Endodermal cell (in vitro differentiated cells): ENCODE measurements at regions not wholly inside any gene's neighbourhood (a gene's known extent, or its start where the extent isn't known, plus 50 kb on each side); places are given as distances from the start of the nearest gene placed in this dataset.

ENCODE experiments used
- DNase-seq: peaks from one replicate; pipeline ENCODE4 v3.0.0-alpha.2; 2017
- H3K27ac ChIP-seq: 2 replicates; pipeline ENCODE4 v1.5.1; 2013; ENCODE audit warnings: mild to moderate bottlenecking, low read depth, low read length, moderate library complexity
- H3K27me3 ChIP-seq: 2 replicates; pipeline ENCODE4 v1.6.1; 2013; ENCODE audit warnings: mild to moderate bottlenecking, low read length, moderate library complexity; ENCODE audit not compliant: insufficient read depth, control insufficient read depth, poor library complexity, severe bottlenecking
- H3K36me3 ChIP-seq: 2 replicates; pipeline ENCODE4 v1.7.0; 2013; ENCODE audit warnings: mild to moderate bottlenecking, low read length, moderate library complexity; ENCODE audit not compliant: control insufficient read depth, insufficient read depth
- H3K4me1 ChIP-seq: one replicate; pipeline ENCODE4 v1.7.0; 2013; ENCODE audit warnings: low read length; ENCODE audit not compliant: control insufficient read depth, insufficient read depth
- H3K4me3 ChIP-seq: 2 replicates; pipeline ENCODE4 v1.5.1; 2013; ENCODE audit warnings: mild to moderate bottlenecking, low read length, moderate library complexity
- H3K9ac ChIP-seq: 2 replicates; pipeline ENCODE4 v1.6.1; 2013; ENCODE audit warnings: mild to moderate bottlenecking, low read length, moderate library complexity; ENCODE audit not compliant: poor library complexity, severe bottlenecking; ENCODE audit errors: extremely low read depth
- H3K9me3 ChIP-seq: 2 replicates; pipeline ENCODE4 v1.6.1; 2013; ENCODE audit warnings: mild to moderate bottlenecking, low read length, moderate library complexity; ENCODE audit not compliant: control insufficient read depth
- H3K27ac Mint-ChIP-seq: 2 replicates; pipeline ENCODE4 v1.8.0; 2020; ENCODE audit warnings: mixed read lengths
- H3K27me3 Mint-ChIP-seq: 2 replicates; pipeline ENCODE4 v1.8.0; 2021; ENCODE audit warnings: mild to moderate bottlenecking, mixed read lengths; ENCODE audit not compliant: insufficient read depth
- H3K36me3 Mint-ChIP-seq: 2 replicates; pipeline ENCODE4 v1.8.0; 2020; ENCODE audit warnings: low read depth, mixed read lengths
- H3K4me1 Mint-ChIP-seq: 2 replicates; pipeline ENCODE4 v1.8.0; 2020; ENCODE audit warnings: mixed read lengths
- H3K4me3 Mint-ChIP-seq: 2 replicates; pipeline ENCODE4 v1.8.0; 2020; ENCODE audit warnings: mild to moderate bottlenecking, moderate library complexity, mixed read lengths
- H3K9me3 Mint-ChIP-seq: 2 replicates; pipeline ENCODE4 v1.8.0; 2020; ENCODE audit warnings: mild to moderate bottlenecking, mixed read lengths
- WGBS, 2 experiments: methylation state at CpG; one replicate each; pipeline versions ENCODE4 v1.1.5 to v1.1.7; 2013; ENCODE audit warnings: missing lambda C conversion rate in 2 of 2, mixed read lengths in 1 of 2; ENCODE audit not compliant: insufficient coverage in 1 of 2, insufficient read length in 1 of 2; 5-methylcytosine and 5-hydroxymethylcytosine counted together
- TF ChIP-seq, protein P1 (sequence below): fragments of 200-600 bp; sonication (generic); conservative IDR thresholded peaks from 2 replicates; pipeline ENCODE4 v1.5.0; 2021; ENCODE audit warnings: antibody characterized with exemption, mild to moderate bottlenecking

DNA sequence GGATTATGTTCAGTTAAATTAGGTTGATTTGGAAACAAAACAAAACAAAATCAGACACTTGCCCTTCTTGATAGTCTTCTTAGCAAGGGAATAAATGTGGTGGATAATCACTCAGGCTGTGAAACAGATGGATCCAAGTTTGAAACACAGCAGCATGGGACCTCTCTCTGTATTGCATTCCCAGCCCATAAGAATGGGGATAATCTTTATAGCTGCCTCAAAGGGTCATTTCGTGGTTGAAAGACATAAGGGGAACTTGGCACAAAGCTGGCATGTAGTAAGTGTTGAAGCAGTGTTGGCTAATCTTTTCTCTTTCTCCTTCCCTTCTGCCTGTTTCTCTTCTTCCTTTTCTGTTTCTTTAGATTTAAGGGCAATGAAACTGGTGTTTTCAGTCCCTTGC is 333.9 kb upstream of the TLE4 start:
- H3K9me3 Mint-ChIP-seq = no peaks in the 10 kb centered on the region
- H3K36me3 Mint-ChIP-seq = no peaks in the 10 kb centered on the region

DNA sequence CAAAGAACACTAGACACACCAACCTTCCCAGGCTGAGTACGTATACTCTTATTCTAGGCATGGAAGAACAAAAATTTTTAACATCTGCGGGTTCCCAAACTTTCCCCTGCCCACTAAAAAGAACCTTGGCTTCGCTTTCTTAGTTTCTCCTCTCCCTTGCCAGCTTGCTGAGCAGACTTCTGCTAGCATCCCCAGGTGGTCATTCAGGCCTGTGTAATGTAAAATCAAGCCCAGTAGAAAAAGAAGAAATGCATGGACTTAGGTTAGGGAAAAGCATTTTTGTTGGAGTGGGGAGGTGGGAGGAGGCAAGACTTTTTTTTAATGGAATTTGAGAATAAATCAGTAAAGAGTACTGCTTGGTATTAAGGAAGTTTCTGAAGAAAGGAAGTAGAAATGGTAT is 331.0 kb upstream of the TLE4 start:
- Histone ChIP-seq H3K36me3 (no peaks in the 10 kb centered on the region), H3K4me1 (no peaks in the 10 kb centered on the region), H3K9me3 (no peaks in the 10 kb centered on the region), H3K4me3 (no peak overlapping the region), H3K27ac (no peak overlapping the region), H3K9ac (no peak overlapping the region), H3K27me3 (no peaks in the 10 kb centered on the region)
- H3K4me1 Mint-ChIP-seq = peaks cover 9% of the 10 kb centered on the region
- H3K4me3 Mint-ChIP-seq = no peak overlapping the region
- no peaks in the 10 kb centered on the region for H3K9me3 Mint-ChIP-seq
- H3K36me3 Mint-ChIP-seq = no peaks in the 10 kb centered on the region
- H3K27ac Mint-ChIP-seq = no peak overlapping the region
- 68 to 85% methylated on average over 3 of the region's 3 CpGs for WGBS, 2 experiments
- TF ChIP-seq, protein P1, sequence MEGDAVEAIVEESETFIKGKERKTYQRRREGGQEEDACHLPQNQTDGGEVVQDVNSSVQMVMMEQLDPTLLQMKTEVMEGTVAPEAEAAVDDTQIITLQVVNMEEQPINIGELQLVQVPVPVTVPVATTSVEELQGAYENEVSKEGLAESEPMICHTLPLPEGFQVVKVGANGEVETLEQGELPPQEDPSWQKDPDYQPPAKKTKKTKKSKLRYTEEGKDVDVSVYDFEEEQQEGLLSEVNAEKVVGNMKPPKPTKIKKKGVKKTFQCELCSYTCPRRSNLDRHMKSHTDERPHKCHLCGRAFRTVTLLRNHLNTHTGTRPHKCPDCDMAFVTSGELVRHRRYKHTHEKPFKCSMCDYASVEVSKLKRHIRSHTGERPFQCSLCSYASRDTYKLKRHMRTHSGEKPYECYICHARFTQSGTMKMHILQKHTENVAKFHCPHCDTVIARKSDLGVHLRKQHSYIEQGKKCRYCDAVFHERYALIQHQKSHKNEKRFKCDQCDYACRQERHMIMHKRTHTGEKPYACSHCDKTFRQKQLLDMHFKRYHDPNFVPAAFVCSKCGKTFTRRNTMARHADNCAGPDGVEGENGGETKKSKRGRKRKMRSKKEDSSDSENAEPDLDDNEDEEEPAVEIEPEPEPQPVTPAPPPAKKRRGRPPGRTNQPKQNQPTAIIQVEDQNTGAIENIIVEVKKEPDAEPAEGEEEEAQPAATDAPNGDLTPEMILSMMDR = no peak
- H3K27me3 Mint-ChIP-seq = no peaks in the 10 kb centered on the region
- no peak for DNase-seq

More for the DNA sequence above, 333.9 kb upstream of the TLE4 start:
- no peaks in the 10 kb centered on the region for H3K27me3 ChIP-seq
- no peak overlapping the region for H3K4me3 ChIP-seq
- H3K4me1 ChIP-seq = no peaks in the 10 kb centered on the region
- TF ChIP-seq, protein P1 = no peak
- H3K36me3 ChIP-seq = no peaks in the 10 kb centered on the region
- H3K27ac Mint-ChIP-seq = no peak overlapping the region
- no peak overlapping the region for H3K9ac ChIP-seq
- H3K9me3 ChIP-seq = no peaks in the 10 kb centered on the region
- H3K4me1 Mint-ChIP-seq = peaks cover 9% of the 10 kb centered on the region
- WGBS, 2 experiments = 100% methylated on average over 1 of the region's 1 CpG; no CpG with 5 or more reads in 1 of the 2 experiments
- H3K27ac ChIP-seq = no peak overlapping the region
- H3K4me3 Mint-ChIP-seq = no peak overlapping the region
- no peak for DNase-seq
- H3K27me3 Mint-ChIP-seq = no peaks in the 10 kb centered on the region

DNA sequence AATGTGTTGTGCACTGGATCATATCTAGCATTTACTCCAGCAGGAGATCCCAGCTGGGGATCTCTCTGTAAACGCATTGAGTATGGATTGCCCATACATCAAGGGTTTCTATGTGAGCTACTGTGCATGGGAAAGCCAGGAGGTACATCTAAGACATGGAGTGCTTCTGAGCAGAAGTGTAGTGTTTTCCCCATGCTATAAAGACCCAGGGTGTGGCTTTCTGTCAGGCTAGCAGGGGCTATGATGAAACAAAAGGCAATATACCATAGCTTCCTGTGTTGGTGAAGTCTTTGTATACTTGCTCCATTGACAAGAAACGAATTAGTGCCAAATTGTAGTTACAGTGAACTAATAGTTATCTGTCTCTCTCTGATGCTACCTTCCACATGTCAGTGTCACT is 329.3 kb upstream of the TLE4 start:
- H3K9me3 Mint-ChIP-seq = no peaks in the 10 kb centered on the region
- H3K4me3 Mint-ChIP-seq = no peak overlapping the region
- WGBS, 2 experiments = 56 to 90% methylated on average over 2 of the region's 2 CpGs
- DNase-seq = no peak
- Histone ChIP-seq H3K27me3 (no peaks in the 10 kb centered on the region), H3K9me3 (no peaks in the 10 kb centered on the region), H3K4me1 (no peaks in the 10 kb centered on the region), H3K9ac (no peak overlapping the region), H3K4me3 (no peak overlapping the region), H3K36me3 (no peaks in the 10 kb centered on the region), H3K27ac (no peak overlapping the region)
- H3K36me3 Mint-ChIP-seq = no peaks in the 10 kb centered on the region
- H3K27ac Mint-ChIP-seq = no peak overlapping the region
- no peaks in the 10 kb centered on the region for H3K27me3 Mint-ChIP-seq
- TF ChIP-seq, protein P1 = no peak
- peaks cover 16% of the 10 kb centered on the region for H3K4me1 Mint-ChIP-seq
